CD14-positive monocyte (primary cell): ENCODE measurements at regions not wholly inside any gene's neighbourhood (a gene's known extent, or its start where the extent isn't known, plus 50 kb on each side); places are given as distances from the start of the nearest gene placed in this dataset.

Experiments
- DNase-seq, 3 donors: peaks; one replicate each; pipeline ENCODE4 v3.0.0-alpha.2; 2011 to 2022
- H2AFZ ChIP-seq: 2 replicates; pipeline ENCODE4 v1.6.0; 2012; ENCODE audit warnings: mild to moderate bottlenecking, low read depth, low read length, inconsistent platforms; ENCODE audit not compliant: insufficient read depth, poor library complexity, severe bottlenecking
- H3K27ac ChIP-seq, 2 donors: 1 replicate in 1 of 2; 2 replicates in 1 of 2; pipeline ENCODE4 v1.5.1; 2012 to 2013; ENCODE audit warnings: low read length in 2 of 2, control low read depth in 1 of 2, inconsistent platforms in 1 of 2, low read depth in 1 of 2, mild to moderate bottlenecking in 1 of 2
- H3K27me3 ChIP-seq, 2 donors: one replicate each; pipeline versions ENCODE4 v1.6.0 to v1.6.1; 2011 to 2013; ENCODE audit warnings: low read length in 2 of 2; ENCODE audit not compliant: control insufficient read depth in 2 of 2, insufficient read depth in 2 of 2
- H3K36me3 ChIP-seq, 2 donors: replicated peaks in 1 of 2; 1 replicate in 1 of 2; 2 replicates in 1 of 2; pipeline versions ENCODE4 v1.5.1 to v1.6.1; 2012 to 2013; ENCODE audit warnings: low read length in 2 of 2, control low read depth in 1 of 2, inconsistent platforms in 1 of 2, mild to moderate bottlenecking in 1 of 2; ENCODE audit not compliant: insufficient read depth in 2 of 2, control insufficient read depth in 1 of 2
- H3K4me1 ChIP-seq, 2 donors: 1 replicate in 1 of 2; 2 replicates in 1 of 2; pipeline versions ENCODE4 v1.5.1 to v1.6.1; 2012 to 2013; ENCODE audit warnings: low read length in 2 of 2, control low read depth in 1 of 2, inconsistent platforms in 1 of 2, mild to moderate bottlenecking in 1 of 2, moderate library complexity in 1 of 2; ENCODE audit not compliant: insufficient read depth in 2 of 2, control insufficient read depth in 1 of 2
- H3K4me2 ChIP-seq: replicated peaks from 2 replicates; pipeline ENCODE3; 2012; ENCODE audit warnings: low read length, moderate library complexity, mild to moderate bottlenecking; ENCODE audit not compliant: poor library complexity, severe bottlenecking; ENCODE audit errors: extremely low read depth
- H3K4me3 ChIP-seq, 3 experiments: fragments of 200-600 bp in 1 of 3; sonication (generic) in 1 of 3; replicated peaks in 1 of 3; 1 replicate in 2 of 3; 2 replicates in 1 of 3; pipeline ENCODE4 v1.5.1; 2011 to 2013; ENCODE audit warnings: low read length in 3 of 3, mild to moderate bottlenecking in 3 of 3, control low read depth in 2 of 3, low read depth in 2 of 3, inconsistent platforms in 1 of 3, moderate library complexity in 1 of 3
- H3K79me2 ChIP-seq: 2 replicates; pipeline ENCODE4 v1.6.0; 2012; ENCODE audit warnings: mild to moderate bottlenecking, control low read depth, inconsistent platforms, low read length, moderate library complexity; ENCODE audit not compliant: insufficient read depth
- H3K9ac ChIP-seq: 2 replicates; pipeline ENCODE4 v1.6.0; 2017; ENCODE audit warnings: low read length, mild to moderate bottlenecking; ENCODE audit not compliant: insufficient read depth, poor library complexity, severe bottlenecking
- H3K9me3 ChIP-seq, 2 donors: replicated peaks in 1 of 2; 1 replicate in 1 of 2; 2 replicates in 1 of 2; pipeline versions ENCODE4 v1.5.1 to v1.6.1; 2012 to 2013; ENCODE audit warnings: low read length in 2 of 2, control low read depth in 1 of 2; ENCODE audit not compliant: control insufficient read depth in 1 of 2, insufficient read depth in 1 of 2
- H4K20me1 ChIP-seq: 2 replicates; pipeline ENCODE4 v1.6.0; 2012; ENCODE audit warnings: mild to moderate bottlenecking, low read length, control low read depth, moderate library complexity; ENCODE audit not compliant: insufficient read depth
- H3K27ac Mint-ChIP-seq, 7 donors: one replicate each; pipeline ENCODE4 v1.8.0; 2020; ENCODE audit warnings: mild to moderate bottlenecking in 7 of 7, mixed read lengths in 7 of 7, moderate library complexity in 6 of 7, inconsistent platforms in 2 of 7
- H3K27me3 Mint-ChIP-seq, 3 donors: one replicate each; pipeline ENCODE4 v1.8.0; 2021 to 2022; ENCODE audit warnings: low read depth in 3 of 3, mild to moderate bottlenecking in 3 of 3, mixed read lengths in 3 of 3, moderate library complexity in 3 of 3, inconsistent platforms in 1 of 3
- H3K36me3 Mint-ChIP-seq, 2 donors: one replicate each; pipeline ENCODE4 v1.8.0; 2020; ENCODE audit warnings: mixed read lengths in 2 of 2, inconsistent platforms in 1 of 2, mild to moderate bottlenecking in 1 of 2
- H3K4me1 Mint-ChIP-seq: one replicate; pipeline ENCODE4 v1.8.0; 2020; ENCODE audit warnings: mild to moderate bottlenecking, mixed read lengths
- H3K4me3 Mint-ChIP-seq, 2 donors: one replicate each; pipeline ENCODE4 v1.8.0; 2020; ENCODE audit warnings: mild to moderate bottlenecking in 2 of 2, mixed read lengths in 2 of 2, moderate library complexity in 1 of 2
- H3K9me3 Mint-ChIP-seq, 7 donors: one replicate each; pipeline ENCODE4 v1.8.0; 2020 to 2022; ENCODE audit warnings: mixed read lengths in 7 of 7, mild to moderate bottlenecking in 6 of 7, moderate library complexity in 6 of 7, inconsistent platforms in 2 of 7
- CTCF ChIP-seq: fragments of 200-600 bp; IDR thresholded peaks from one replicate; pipeline ENCODE4 v1.8.0; 2022; ENCODE audit warnings: antibody characterized with exemption, mild to moderate bottlenecking
- WGBS: methylation state at CpG from one replicate; pipeline ENCODE4 v1.1.5; 2013; ENCODE audit warnings: missing lambda C conversion rate; ENCODE audit not compliant: insufficient coverage; 5-methylcytosine and 5-hydroxymethylcytosine counted together
- intact Hi-C, 2 donors: fragments of 100-400 bp; cut with micrococcal nuclease; formaldehyde crosslinking; loops; one replicate each; pipeline versions ENCODE4 v1.15.0 to v1.15.1; 2023

GRCh38 chr7:156397249-156397648 lies 243.3 kb upstream of the RNF32 start:
- no peak overlapping the region for H3K4me2 ChIP-seq
- H4K20me1 ChIP-seq: no peaks in the 10 kb centered on the region
- no peaks in the 10 kb centered on the region for H3K36me3 ChIP-seq
- no peaks in the 10 kb centered on the region for H3K4me1 ChIP-seq
- no peaks in the 10 kb centered on the region for H3K27me3 ChIP-seq
- no peak for TF ChIP-seq CTCF
- Mint-ChIP-seq H3K36me3 (no peaks in the 10 kb centered on the region), H3K27ac (no peak overlapping the region), H3K4me3 (no peak overlapping the region), H3K4me1 (no peaks in the 10 kb centered on the region), H3K27me3 (peaks cover 1 to 6% (median 2%) of the 10 kb centered on the region in 3 donors), H3K9me3 (peaks cover 0 to 8% (median 0%) of the 10 kb centered on the region in 7 donors)
- no peak overlapping the region for H2AFZ ChIP-seq
- 91% methylated on average over 9 of the region's 19 CpGs for WGBS
- peaks cover 0 to 1% of the 10 kb centered on the region in 2 donors for H3K9me3 ChIP-seq
- DNase-seq: no peak
- no peak overlapping the region for H3K9ac ChIP-seq
- no peaks in the 10 kb centered on the region for H3K79me2 ChIP-seq
- H3K27ac ChIP-seq: no peak overlapping the region
- intact Hi-C loops: no loop called here
- no peak overlapping the region for H3K4me3 ChIP-seq

DNA sequence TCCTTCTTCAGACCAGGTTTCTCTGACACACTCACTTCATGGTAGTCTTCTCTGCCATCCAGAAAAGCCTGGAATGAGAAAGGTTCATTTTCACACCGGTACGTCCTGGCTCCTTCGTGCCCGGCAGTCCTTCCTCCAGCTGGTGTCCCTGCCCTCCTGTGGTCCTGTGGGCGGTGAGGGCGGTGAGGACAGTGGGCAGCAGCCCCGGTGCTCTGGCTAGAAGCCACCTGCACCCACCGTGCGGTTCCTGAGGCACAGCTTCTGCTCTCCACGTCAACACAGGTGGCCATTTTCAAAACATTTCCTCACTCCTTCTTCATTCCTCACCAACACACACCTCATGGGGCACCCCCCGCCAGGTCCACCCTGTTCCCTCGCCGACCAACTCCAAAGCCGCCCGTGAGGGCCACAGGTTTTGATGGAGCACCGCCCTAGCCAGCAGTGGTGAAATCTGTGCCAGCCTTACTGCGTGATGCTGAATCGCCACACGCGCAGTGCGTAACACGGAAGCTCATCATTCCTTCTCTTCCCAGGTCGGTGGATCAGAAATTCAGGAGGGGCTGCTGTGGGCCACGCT lies 251.4 kb upstream of the RNF32 start:
- Histone ChIP-seq H3K4me3 (no peak overlapping the region), H3K36me3 (no peaks in the 10 kb centered on the region), H3K4me1 (no peaks in the 10 kb centered on the region), H3K4me2 (no peak overlapping the region), H3K9me3 (peaks cover 0 to 5% of the 10 kb centered on the region in 2 donors), H3K27ac (no peak overlapping the region), H3K27me3 (no peaks in the 10 kb centered on the region), H4K20me1 (no peaks in the 10 kb centered on the region), H3K9ac (no peak overlapping the region), H2AFZ (no peak overlapping the region), H3K79me2 (no peaks in the 10 kb centered on the region)
- H3K27me3 Mint-ChIP-seq: peaks cover 0 to 4% (median 2%) of the 10 kb centered on the region in 3 donors
- intact Hi-C loops: no loop called here
- no peak for TF ChIP-seq CTCF
- H3K9me3 Mint-ChIP-seq: peaks cover 0 to 13% (median 5%) of the 10 kb centered on the region in 7 donors
- no peak for DNase-seq
- H3K27ac Mint-ChIP-seq: no peak overlapping the region
- no peaks in the 10 kb centered on the region for H3K4me1 Mint-ChIP-seq
- no peaks in the 10 kb centered on the region for H3K36me3 Mint-ChIP-seq
- WGBS: 92% methylated on average over 21 of the region's 24 CpGs
- no peak overlapping the region for H3K4me3 Mint-ChIP-seq
